ENCODE measurements at regions not wholly inside any gene's neighbourhood (a gene's known extent, or its start where the extent isn't known, plus 50 kb on each side); places are given as distances from the start of the nearest gene placed in this dataset.

DNA sequence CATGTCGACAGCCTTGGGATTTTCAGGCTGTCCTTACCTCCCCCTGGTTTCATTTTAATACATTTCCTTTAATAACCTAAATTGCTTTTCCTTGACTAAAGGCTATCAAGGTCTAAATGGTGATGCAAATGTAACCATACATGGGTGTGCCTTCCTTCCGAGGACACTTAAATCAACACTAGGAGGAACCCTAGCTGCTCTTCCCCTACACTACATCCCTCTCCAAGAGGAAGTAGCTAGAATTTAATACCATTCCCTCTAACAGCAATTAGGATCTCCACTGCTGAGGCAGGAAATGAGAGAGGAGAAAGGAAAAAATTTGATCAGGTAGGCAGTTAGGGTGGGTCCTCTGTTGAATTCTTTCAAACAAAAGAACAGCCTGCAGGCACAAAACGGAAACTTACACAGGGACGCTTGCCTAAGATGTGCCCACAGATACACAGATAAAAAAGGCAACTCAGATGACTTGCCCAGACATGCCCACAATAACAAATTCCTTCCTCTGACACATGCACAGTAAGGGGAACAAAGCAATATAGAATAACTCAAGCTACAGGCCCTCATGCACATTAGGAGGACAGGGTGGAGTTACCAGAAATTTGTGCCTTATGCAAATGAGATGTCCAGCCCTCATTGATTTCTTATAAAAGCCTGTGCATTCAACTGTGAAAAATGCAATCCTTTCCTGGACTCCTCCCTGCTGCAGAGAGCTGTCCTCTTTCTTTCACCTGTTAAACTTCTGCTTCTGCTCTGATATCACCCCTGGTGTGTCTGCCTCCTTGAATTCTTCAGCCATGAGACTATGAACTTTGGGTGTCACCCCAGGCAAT is 1024.4 kb upstream of the CADM2 start:
- no peak for TF ChIP-seq POLR2A (IDR thresholded peaks at IDR 0.05)
- TF ChIP-seq, protein P1, sequence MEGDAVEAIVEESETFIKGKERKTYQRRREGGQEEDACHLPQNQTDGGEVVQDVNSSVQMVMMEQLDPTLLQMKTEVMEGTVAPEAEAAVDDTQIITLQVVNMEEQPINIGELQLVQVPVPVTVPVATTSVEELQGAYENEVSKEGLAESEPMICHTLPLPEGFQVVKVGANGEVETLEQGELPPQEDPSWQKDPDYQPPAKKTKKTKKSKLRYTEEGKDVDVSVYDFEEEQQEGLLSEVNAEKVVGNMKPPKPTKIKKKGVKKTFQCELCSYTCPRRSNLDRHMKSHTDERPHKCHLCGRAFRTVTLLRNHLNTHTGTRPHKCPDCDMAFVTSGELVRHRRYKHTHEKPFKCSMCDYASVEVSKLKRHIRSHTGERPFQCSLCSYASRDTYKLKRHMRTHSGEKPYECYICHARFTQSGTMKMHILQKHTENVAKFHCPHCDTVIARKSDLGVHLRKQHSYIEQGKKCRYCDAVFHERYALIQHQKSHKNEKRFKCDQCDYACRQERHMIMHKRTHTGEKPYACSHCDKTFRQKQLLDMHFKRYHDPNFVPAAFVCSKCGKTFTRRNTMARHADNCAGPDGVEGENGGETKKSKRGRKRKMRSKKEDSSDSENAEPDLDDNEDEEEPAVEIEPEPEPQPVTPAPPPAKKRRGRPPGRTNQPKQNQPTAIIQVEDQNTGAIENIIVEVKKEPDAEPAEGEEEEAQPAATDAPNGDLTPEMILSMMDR (IDR thresholded peaks at IDR 0.05) = no peak

All from testis (tissue), 2 donors.